NCI-H510A treated with DMSO at 0.1 percent for 48 hours (cell line): ENCODE measurements at regions not wholly inside any gene's neighbourhood (a gene's known extent, or its start where the extent isn't known, plus 50 kb on each side); places are given as distances from the start of the nearest gene placed in this dataset.

Source experiments
- DNase-seq: peaks from one replicate; lab custom pipeline; 2025; lab: John Stamatoyannopoulos, UW

- no peak for DNase-seq
These were observed 121.8 kb upstream of the WNT4 start for GRCh38 chr1:22264464-22265341.

- no peak for DNase-seq
These were observed 123.2 kb upstream of the WNT4 start for GRCh38 chr1:22266141-22266540.

GRCh38 chr1:22267413-22268175 lies 124.7 kb upstream of the WNT4 start:
- DNase-seq: no peak

DNA sequence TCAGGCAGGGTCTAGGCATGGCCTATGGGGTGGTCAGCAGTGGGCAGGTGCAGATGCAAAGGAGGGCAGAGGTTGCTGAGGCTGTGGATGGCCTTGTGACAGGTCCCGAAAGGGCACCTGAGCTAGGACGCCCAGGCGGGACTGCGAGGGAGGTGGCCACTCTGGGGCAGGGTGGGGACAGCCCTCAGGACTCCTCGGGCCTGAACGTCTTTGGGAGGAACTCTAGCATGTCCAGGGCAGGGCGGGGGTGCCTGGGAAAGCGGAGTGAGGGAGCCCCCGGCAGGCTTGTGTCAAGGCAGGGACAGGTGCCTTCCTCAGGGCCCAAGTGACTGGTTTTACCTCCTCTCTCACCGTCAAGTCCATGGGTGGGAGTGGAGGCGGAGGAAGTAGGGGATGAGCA lies 125.4 kb upstream of the WNT4 start:
- DNase-seq: no peak

GRCh38 chr1:22271847-22272801 lies 129.2 kb upstream of the WNT4 start:
- DNase-seq: no peak

- no peak for DNase-seq
These were observed 131.1 kb upstream of the WNT4 start for GRCh38 chr1:22273686-22274681.

- no peak for DNase-seq
These were observed 132.3 kb upstream of the WNT4 start for GRCh38 chr1:22275167-22275566.

GRCh38 chr1:22275626-22276395 lies 132.9 kb upstream of the WNT4 start:
- DNase-seq: peak; percentile 70

DNA sequence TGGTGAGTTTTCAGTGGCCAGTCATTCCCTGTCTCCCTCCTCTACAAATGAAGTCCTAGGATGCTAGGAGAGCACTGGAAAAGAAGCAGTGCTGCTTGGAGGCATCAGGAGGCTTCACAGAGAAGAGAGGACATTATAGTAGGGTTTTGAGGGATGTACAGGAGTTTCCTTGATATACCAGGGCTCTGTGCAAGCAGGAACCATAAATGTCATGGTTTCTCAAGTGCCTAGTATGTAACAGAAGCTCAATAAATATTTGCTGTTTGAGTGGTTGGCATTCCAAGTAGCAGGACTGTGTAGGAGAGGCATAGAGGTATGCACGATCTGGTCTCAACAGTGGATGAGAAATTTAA lies 133.5 kb upstream of the WNT4 start:
- no peak for DNase-seq

DNA sequence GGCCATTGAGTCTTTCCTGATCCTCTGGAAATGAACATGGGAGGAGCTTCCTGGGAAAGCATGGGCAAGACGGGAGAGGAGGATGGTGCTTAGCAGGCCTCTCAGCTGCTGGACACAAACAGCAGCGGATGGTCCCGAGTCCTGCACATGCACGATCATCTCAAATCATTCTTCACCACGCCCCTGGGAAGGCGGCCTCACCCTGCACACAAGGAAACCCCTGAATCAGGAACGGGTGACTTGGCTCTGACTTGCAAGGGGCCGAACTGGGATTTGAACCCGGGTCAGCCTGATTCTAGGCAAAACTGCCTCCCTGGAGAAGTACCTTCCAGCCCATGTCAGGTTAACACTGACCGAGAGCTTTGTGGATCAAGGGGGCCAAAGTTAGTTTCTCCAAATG lies 134.8 kb upstream of the WNT4 start:
- no peak for DNase-seq

GRCh38 chr1:22279735-22280134 lies 136.8 kb upstream of the WNT4 start:
- no peak for DNase-seq

DNA sequence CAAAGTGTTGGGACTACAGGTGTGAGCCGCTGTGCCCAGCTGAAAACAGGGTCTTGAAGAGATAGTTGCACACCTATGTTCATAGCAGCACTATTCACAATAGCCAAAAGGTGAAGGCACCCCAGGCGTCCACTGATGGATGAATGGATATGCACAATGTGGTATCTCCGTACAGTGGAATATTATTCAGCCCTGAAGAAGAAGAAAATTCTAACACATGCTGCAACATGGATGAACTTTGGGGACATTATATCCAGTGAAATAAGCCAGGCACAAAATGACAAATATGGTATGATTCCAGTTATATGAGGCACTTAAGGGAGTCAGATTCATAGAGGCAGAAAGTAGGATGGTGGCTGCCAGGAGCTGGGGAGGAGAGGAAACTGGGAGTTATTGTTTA lies 137.6 kb upstream of the WNT4 start:
- no peak for DNase-seq

DNA sequence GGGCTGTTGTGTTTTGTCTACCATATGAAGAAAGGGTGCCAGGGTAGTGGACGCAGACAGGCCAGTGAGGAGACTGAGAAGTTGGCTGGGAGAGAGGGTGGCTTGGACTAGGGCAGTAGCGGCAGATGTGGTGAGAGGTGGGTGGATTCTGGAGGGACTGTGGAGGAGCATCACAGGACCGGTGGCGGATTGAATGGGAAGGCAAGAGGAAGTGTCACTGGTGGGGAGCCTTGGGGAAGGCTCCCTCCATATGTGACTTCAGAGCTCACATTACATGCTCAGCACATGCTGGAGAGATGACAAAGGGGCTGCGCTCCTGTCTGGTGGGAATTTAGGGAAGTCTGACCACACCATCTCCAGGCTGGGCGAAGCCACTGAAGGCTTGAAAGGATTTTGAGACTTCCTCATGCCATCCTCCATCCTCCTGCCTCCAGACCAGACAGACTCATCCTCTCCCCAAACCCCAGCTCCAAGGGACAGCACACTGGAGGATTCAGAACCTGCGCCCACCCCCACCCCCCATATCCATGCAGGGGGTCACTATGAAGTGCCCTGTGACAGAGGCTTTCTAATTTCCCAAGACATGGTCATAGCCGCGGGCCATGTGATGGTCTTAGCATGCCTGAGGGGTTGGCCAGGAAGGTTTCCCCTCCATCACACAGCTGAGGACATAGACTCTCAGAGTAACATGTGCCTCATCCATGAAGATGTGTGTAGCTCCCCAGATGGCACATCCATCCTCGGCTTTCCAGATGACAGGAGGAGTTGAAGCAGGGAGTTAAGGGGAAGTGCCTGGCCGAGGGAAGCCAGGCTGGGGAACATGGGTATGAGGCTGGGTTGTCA lies 138.8 kb upstream of the WNT4 start:
- DNase-seq: no peak

DNA sequence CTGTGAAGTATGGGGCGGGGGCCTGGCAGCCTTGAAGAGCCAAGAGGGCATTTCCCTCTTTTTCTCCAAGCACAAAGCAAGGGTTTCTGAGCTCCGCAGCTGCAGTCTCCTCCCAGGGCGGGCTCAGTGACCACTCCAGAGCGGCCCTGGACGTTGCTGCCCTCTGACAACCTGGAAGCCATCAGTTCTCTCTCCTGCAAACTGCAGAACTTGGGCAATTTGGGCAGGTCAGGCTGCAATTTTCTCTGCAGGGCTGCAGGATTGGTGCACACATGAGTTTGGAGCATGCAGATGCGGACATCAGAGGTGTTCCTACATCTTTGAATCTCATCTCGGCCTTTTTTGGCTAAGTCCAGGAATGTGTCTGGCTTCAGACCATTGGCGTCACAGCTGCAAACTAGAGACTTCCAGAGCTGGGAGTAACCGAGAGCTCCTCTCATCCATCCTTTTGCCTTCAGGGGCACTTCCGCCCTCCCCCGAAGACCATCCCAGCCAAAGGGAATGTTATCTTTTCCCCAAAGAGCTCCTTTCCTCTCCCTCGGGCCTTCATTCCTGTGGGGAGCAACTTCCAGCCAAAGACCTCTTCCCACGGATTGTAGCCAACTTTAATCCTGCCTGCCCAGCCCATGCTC lies 139.6 kb upstream of the WNT4 start:
- no peak for DNase-seq

DNA sequence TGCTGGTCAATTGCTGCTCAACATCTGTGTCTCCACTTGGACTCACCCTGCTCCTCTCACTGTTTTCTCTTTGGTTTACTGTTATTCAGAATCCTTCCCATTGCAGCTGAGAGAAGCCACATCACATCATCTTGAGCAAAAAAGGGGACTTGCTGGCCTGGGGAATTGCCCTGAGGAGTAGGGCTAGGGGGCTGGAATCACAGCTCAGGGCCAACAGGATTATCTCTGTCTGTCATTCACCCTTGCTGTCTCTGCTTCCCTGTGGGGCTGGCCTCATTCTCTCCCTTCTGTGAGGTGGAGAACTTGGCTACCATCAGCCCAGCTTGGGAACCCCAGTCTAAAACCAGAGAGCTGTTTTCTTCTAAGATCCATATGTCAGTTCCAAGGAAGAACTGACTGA lies 140.7 kb upstream of the WNT4 start:
- no peak for DNase-seq

- DNase-seq: no peak
These were observed 141.3 kb upstream of the WNT4 start for GRCh38 chr1:22284236-22284635.

DNA sequence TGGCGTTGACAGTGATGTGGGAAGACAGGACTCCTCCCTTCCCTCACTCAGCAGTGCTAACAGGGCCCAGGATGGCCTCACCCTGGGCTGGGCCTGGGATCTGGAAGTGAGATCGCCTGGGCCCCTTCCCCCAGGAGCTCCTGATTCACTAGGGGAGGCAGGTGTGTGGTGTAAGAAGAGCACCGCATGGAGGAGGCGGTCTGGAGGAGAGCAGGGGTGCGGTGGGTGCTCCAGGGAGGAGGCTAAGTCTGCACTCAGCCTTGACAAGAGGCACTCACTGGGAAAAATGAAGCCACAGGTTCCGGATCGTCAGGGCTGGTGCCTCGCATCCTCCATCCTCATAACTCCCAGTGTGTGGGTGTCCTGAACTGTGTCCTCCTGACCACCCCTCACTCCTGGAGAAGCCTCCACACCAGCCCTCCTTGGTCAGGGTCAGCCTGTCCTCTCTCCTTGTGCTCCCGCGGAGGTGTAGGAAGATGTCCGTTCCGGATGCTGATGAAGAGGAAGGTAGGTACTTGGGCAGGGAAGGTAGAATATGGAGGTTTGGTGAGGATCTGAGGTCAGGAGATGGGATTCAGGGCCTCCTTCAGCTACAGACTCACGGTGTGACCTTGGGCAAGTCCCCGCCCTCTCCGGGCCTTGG lies 142.1 kb upstream of the WNT4 start:
- DNase-seq: no peak
